ENCODE measurements at regions not wholly inside any gene's neighbourhood (a gene's known extent, or its start where the extent isn't known, plus 50 kb on each side); places are given as distances from the start of the nearest gene placed in this dataset.
A peak's percentile ranks its signal among the peaks of the same experiment; 100 is the strongest.

GRCh38 chr2:138928374-138929021, 148.3 kb upstream of the NXPH2 start:
- Histone ChIP-seq H3K9me3 (ENCODE audit: control insufficient read depth, insufficient read depth, low read depth, low read length) (no peaks in the 10 kb centered on the region), H3K27ac (ENCODE audit: low read length) (no peak overlapping the region), H3K27me3 (ENCODE audit: control insufficient read depth, insufficient read depth, low read length) (no peaks in the 10 kb centered on the region), H3K4me1 (ENCODE audit: control insufficient read depth, insufficient read depth, low read length) (no peaks in the 10 kb centered on the region), H3K36me3 (ENCODE audit: control insufficient read depth, insufficient read depth, low read length) (no peaks in the 10 kb centered on the region), H3K4me3 (ENCODE audit: low read depth in 2 of 2, low read length in 2 of 2) (no peak overlapping the region)
- CTCF ChIA-PET = no interaction called here
- TF ChIP-seq, protein P1, sequence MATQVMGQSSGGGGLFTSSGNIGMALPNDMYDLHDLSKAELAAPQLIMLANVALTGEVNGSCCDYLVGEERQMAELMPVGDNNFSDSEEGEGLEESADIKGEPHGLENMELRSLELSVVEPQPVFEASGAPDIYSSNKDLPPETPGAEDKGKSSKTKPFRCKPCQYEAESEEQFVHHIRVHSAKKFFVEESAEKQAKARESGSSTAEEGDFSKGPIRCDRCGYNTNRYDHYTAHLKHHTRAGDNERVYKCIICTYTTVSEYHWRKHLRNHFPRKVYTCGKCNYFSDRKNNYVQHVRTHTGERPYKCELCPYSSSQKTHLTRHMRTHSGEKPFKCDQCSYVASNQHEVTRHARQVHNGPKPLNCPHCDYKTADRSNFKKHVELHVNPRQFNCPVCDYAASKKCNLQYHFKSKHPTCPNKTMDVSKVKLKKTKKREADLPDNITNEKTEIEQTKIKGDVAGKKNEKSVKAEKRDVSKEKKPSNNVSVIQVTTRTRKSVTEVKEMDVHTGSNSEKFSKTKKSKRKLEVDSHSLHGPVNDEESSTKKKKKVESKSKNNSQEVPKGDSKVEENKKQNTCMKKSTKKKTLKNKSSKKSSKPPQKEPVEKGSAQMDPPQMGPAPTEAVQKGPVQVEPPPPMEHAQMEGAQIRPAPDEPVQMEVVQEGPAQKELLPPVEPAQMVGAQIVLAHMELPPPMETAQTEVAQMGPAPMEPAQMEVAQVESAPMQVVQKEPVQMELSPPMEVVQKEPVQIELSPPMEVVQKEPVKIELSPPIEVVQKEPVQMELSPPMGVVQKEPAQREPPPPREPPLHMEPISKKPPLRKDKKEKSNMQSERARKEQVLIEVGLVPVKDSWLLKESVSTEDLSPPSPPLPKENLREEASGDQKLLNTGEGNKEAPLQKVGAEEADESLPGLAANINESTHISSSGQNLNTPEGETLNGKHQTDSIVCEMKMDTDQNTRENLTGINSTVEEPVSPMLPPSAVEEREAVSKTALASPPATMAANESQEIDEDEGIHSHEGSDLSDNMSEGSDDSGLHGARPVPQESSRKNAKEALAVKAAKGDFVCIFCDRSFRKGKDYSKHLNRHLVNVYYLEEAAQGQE (IDR thresholded peaks at IDR 0.05; ENCODE audit: insufficient read depth in 1 of 2, low read depth in 2 of 2, low read length in 1 of 2) = no peak
- TF ChIP-seq SIN3A (IDR thresholded peaks at IDR 0.05; ENCODE audit: borderline replicate concordance, insufficient read depth, low read depth, low read length) (no peak), TCF7L2 (IDR thresholded peaks at IDR 0.05; ENCODE audit: low read depth, low read length) (no peak), POLR2AphosphoS5 (IDR thresholded peaks at IDR 0.05; ENCODE audit: low read depth, low read length) (no peak)
- TF ChIP-seq, protein P2, sequence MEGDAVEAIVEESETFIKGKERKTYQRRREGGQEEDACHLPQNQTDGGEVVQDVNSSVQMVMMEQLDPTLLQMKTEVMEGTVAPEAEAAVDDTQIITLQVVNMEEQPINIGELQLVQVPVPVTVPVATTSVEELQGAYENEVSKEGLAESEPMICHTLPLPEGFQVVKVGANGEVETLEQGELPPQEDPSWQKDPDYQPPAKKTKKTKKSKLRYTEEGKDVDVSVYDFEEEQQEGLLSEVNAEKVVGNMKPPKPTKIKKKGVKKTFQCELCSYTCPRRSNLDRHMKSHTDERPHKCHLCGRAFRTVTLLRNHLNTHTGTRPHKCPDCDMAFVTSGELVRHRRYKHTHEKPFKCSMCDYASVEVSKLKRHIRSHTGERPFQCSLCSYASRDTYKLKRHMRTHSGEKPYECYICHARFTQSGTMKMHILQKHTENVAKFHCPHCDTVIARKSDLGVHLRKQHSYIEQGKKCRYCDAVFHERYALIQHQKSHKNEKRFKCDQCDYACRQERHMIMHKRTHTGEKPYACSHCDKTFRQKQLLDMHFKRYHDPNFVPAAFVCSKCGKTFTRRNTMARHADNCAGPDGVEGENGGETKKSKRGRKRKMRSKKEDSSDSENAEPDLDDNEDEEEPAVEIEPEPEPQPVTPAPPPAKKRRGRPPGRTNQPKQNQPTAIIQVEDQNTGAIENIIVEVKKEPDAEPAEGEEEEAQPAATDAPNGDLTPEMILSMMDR (IDR thresholded peaks at IDR 0.05) = no peak
- BruUV-seq (replicated peaks) = no TSS peak
- no peak for DNase-seq (ENCODE audit: low read depth, low spot score)
- no peak for ATAC-seq
- in situ Hi-C loops (cut with HindIII; ENCODE audit: low pct_unique_long_range_greater_than_20kb, low sequenced_read_pairs) (no loop called here), intact Hi-C loops (cut with micrococcal nuclease; ENCODE audit: unreplicated experiment) (no loop called here)
- POLR2A ChIA-PET = no interaction called here

- DNase-seq (ENCODE audit: low read depth, low spot score) = peak; percentile 18
- intact Hi-C loops (cut with micrococcal nuclease; ENCODE audit: unreplicated experiment) (no loop called here), in situ Hi-C loops (cut with HindIII; ENCODE audit: low pct_unique_long_range_greater_than_20kb, low sequenced_read_pairs) (no loop called here)
- ChIA-PET POLR2A (no interaction called here), CTCF (no interaction called here)
- Histone ChIP-seq H3K4me1 (ENCODE audit: control insufficient read depth, insufficient read depth, low read length) (no peaks in the 10 kb centered on the region), H3K4me3 (ENCODE audit: low read depth in 2 of 2, low read length in 2 of 2) (no peak overlapping the region), H3K27me3 (ENCODE audit: control insufficient read depth, insufficient read depth, low read length) (no peaks in the 10 kb centered on the region), H3K9me3 (ENCODE audit: control insufficient read depth, insufficient read depth, low read depth, low read length) (no peaks in the 10 kb centered on the region), H3K27ac (ENCODE audit: low read length) (no peak overlapping the region), H3K36me3 (ENCODE audit: control insufficient read depth, insufficient read depth, low read length) (no peaks in the 10 kb centered on the region)
- ATAC-seq = no peak
- no TSS peak for BruUV-seq (replicated peaks)
- TF ChIP-seq, protein P2 (IDR thresholded peaks at IDR 0.05) = peak; percentile 43; the same call in 1 of the 2 replicates
- TF ChIP-seq SIN3A (IDR thresholded peaks at IDR 0.05; ENCODE audit: borderline replicate concordance, insufficient read depth, low read depth, low read length) = no peak
- TF ChIP-seq TCF7L2 (IDR thresholded peaks at IDR 0.05; ENCODE audit: low read depth, low read length) = no peak
- TF ChIP-seq POLR2AphosphoS5 (IDR thresholded peaks at IDR 0.05; ENCODE audit: low read depth, low read length) = no peak
Observed at GRCh38 chr2:138922973-138923563, 142.9 kb upstream of the NXPH2 start.
